ENCODE measurements at regions not wholly inside any gene's neighbourhood (a gene's known extent, or its start where the extent isn't known, plus 50 kb on each side); places are given as distances from the start of the nearest gene placed in this dataset.

DNA sequence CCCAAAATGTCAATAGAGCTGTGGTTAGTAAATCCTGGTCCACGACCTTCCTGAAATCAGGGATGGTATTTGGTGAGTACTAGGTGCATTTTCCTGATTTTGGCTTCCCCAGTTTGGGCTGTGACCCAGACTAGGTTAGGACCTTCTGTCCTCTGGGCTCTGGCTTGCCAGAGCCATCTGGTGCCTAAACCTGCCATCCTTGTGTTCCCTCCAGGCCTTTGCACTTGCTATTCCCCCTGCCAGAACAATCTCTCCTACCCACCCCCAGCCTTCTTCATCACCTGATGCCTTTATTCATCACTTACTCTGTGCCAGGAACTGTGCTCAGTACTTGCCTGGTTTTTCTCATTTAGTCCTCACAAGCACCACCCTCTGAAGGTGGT is 216.7 kb downstream of the RBM19 start:
- TF ChIP-seq SMC3 (IDR thresholded peaks at IDR 0.05) (no peak), RAD21 (conservative IDR thresholded peaks at IDR 0.05 in 1 of 2, IDR thresholded peaks at IDR 0.05 in 1 of 2) (no peak), POLR2A (IDR thresholded peaks at IDR 0.05; ENCODE audit: low read length) (no peak)
- TF ChIP-seq, protein P1, sequence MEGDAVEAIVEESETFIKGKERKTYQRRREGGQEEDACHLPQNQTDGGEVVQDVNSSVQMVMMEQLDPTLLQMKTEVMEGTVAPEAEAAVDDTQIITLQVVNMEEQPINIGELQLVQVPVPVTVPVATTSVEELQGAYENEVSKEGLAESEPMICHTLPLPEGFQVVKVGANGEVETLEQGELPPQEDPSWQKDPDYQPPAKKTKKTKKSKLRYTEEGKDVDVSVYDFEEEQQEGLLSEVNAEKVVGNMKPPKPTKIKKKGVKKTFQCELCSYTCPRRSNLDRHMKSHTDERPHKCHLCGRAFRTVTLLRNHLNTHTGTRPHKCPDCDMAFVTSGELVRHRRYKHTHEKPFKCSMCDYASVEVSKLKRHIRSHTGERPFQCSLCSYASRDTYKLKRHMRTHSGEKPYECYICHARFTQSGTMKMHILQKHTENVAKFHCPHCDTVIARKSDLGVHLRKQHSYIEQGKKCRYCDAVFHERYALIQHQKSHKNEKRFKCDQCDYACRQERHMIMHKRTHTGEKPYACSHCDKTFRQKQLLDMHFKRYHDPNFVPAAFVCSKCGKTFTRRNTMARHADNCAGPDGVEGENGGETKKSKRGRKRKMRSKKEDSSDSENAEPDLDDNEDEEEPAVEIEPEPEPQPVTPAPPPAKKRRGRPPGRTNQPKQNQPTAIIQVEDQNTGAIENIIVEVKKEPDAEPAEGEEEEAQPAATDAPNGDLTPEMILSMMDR (IDR thresholded peaks at IDR 0.05): no peak
